GM11168 (cell line): ENCODE measurements at regions not wholly inside any gene's neighbourhood (a gene's known extent, or its start where the extent isn't known, plus 50 kb on each side); places are given as distances from the start of the nearest gene placed in this dataset.

Source experiments
- in situ Hi-C: fragments of 300-500 bp; cut with MboI; formaldehyde crosslinking; loops from one replicate; pipeline ENCODE4 v1.12.0; 2022; ENCODE audit warnings: low sequenced_read_pairs; ENCODE audit not compliant: unreplicated experiment

- in situ Hi-C loops: loop anchor here (10.0 kb wide), 1 partner anchor 430 kb away; no protein-coding TSS in a partner anchor
These were observed 242.3 kb upstream of the PREP start for GRCh38 chr6:105645156-105645555.

GRCh38 chr6:105644691-105645090, 241.8 kb upstream of the PREP start:
- in situ Hi-C loops: loop anchor here (10.0 kb wide), 1 partner anchor 430 kb away; no protein-coding TSS in a partner anchor

GRCh38 chr6:105644073-105644489, 241.2 kb upstream of the PREP start:
- in situ Hi-C loops: loop anchor here (10.0 kb wide), 1 partner anchor 431 kb away; no protein-coding TSS in a partner anchor

GRCh38 chr6:105642708-105643107, 239.8 kb upstream of the PREP start:
- in situ Hi-C loops: loop anchor here (10.0 kb wide), 1 partner anchor 432 kb away; no protein-coding TSS in a partner anchor

- in situ Hi-C loops: loop anchor here (10.0 kb wide), 1 partner anchor 433 kb away; no protein-coding TSS in a partner anchor
These were observed 238.6 kb upstream of the PREP start for GRCh38 chr6:105641504-105641903.

GRCh38 chr6:105639124-105639523, 236.2 kb upstream of the PREP start:
- in situ Hi-C loops: no loop called here

- in situ Hi-C loops: no loop called here
These were observed 230.9 kb upstream of the PREP start for GRCh38 chr6:105633814-105634213.

GRCh38 chr6:105628156-105628860, 225.4 kb upstream of the PREP start:
- in situ Hi-C loops: no loop called here

GRCh38 chr6:105626295-105627158, 223.6 kb upstream of the PREP start:
- in situ Hi-C loops: no loop called here

- in situ Hi-C loops: no loop called here
These were observed 221.1 kb upstream of the PREP start for GRCh38 chr6:105624021-105624420.

GRCh38 chr6:105622226-105622625, 219.3 kb upstream of the PREP start:
- in situ Hi-C loops: no loop called here

GRCh38 chr6:105621564-105622175, 218.8 kb upstream of the PREP start:
- in situ Hi-C loops: no loop called here

GRCh38 chr6:105620878-105621277, 218.0 kb upstream of the PREP start:
- in situ Hi-C loops: no loop called here

- in situ Hi-C loops: no loop called here
These were observed 217.3 kb upstream of the PREP start for GRCh38 chr6:105619971-105620741.

- in situ Hi-C loops: no loop called here
These were observed 215.4 kb upstream of the PREP start for GRCh38 chr6:105618247-105618646.

- in situ Hi-C loops: no loop called here
These were observed 213.6 kb upstream of the PREP start for GRCh38 chr6:105616521-105616920.

GRCh38 chr6:105611606-105612005, 208.7 kb upstream of the PREP start:
- in situ Hi-C loops: no loop called here

- in situ Hi-C loops: no loop called here
These were observed 206.6 kb upstream of the PREP start for GRCh38 chr6:105609375-105609991.

GRCh38 chr6:105608711-105609374, 206.0 kb upstream of the PREP start:
- in situ Hi-C loops: no loop called here
